NCI-H524 treated with DMSO at 0.1 percent for 48 hours (cell line): ENCODE measurements at regions not wholly inside any gene's neighbourhood (a gene's known extent, or its start where the extent isn't known, plus 50 kb on each side); places are given as distances from the start of the nearest gene placed in this dataset.
"Not testable (repeated sequence)": the region's sequence is repeated elsewhere in the genome, so short reads cannot be mapped to it uniquely, and the experiment has no call there.

Experiments used
- DNase-seq: peaks from one replicate; lab custom pipeline; 2025; lab: John Stamatoyannopoulos, UW

- no peak for DNase-seq
These were observed 54.9 kb upstream of the ZBTB18 start for GRCh38 chr1:243996223-243996622.

DNA sequence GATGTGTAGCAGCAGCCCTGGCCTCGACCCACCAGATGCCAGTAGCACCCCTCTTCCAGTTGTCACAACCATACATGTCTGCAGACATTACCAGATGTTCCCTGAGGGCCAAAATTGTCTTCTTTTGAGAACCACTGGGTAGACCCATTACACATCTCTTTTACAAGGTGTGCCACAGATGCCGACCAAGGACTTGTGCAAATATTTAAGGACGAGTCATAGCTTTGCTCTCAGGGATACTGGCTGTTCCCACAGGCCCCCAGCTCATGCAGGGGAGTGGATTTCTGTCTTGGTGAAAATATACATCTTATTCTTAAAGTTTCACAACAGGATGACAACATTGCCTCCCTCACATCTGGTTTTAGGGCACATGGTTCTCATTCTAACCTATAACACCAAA is 59.4 kb upstream of the ZBTB18 start:
- no peak for DNase-seq

DNA sequence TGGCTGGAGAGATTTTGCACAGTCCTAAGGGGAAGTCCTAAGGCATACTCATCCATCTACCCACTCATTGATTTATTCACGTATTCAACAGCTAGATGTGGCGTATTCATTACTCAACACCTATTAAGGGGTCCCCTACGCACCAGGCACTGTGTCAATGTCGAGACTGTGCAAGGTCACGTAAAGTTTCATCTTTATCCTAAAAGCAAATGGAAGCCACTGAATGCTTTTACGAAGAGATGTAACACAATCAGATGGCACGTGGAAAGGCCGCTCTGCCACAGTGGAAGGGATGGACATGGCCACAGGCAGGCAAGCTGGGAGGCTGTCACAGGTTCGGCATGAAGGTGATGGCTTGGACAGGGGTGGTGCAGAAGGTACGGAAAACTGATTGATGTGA is 66.3 kb upstream of the ZBTB18 start:
- DNase-seq: no peak

- DNase-seq: no peak
These were observed 68.5 kb upstream of the ZBTB18 start for GRCh38 chr1:243982447-243983018.

DNA sequence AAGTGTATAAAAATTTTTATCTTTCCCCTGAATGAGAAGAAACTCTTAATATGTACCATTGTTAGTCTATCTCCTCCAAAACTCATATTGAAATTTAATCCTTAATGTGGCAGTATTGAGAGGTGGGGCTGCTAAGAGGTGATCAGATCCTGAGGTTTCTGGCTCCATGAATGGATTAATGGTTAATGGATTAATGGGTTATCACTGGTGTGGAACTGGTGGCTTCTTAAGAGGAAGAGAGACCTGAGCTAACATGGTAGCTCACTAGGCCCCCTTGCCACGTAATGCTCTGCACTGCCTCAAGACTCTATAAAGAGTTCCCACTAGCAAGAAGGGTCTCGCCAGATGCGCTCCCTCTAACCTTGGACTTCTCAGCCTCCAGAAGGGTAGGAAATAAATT is 70.6 kb upstream of the ZBTB18 start:
- DNase-seq: no peak

GRCh38 chr1:243980071-243980470 is 71.0 kb upstream of the ZBTB18 start:
- no peak for DNase-seq

GRCh38 chr1:243979396-243979795 is 71.7 kb upstream of the ZBTB18 start:
- DNase-seq: no peak

GRCh38 chr1:243977094-243977493 is 74.0 kb upstream of the ZBTB18 start:
- DNase-seq: no peak

DNA sequence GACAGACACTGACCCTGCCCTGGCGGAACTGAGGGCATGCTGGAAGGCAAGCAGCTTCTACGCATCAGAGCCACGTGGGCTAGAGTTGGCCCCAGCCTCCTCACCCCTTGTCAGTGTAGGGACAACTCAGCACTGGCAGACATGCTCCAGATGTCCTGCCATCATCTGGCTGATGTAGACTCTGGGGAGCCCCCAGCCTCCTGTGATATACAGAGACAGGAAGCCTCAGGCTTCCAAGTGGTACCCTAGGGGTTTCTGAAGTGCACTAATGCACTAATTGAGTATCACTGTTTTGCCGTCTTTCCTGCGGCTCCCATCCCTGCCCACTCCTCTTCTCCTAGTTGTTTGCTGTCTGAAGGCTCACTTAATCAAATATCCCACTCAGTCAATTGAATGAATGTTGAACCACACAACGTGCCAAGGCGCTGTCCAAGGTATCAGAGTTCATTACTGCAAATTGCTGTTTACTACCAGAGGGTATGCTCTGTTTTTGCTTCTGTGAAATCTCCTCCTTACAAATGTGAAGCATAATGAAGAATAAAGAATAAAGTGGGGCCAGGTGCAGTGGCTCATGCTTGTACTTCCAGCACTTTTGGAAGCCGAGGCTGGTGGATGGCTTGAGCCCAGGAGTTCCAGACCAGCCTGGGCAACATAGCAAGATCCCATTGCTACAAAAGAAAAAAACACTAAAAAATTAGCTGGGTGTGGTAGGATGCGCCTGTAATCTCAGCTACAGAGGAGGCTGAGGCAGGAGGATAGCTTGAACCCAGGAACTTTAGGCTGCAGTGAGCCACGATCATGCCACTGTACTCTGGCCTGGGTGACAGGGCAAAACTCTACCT is 76.4 kb upstream of the ZBTB18 start:
- peak; percentile 24 for DNase-seq

- no peak for DNase-seq
These were observed 77.9 kb upstream of the ZBTB18 start for GRCh38 chr1:243973169-243973568.

- no peak for DNase-seq
These were observed 81.0 kb upstream of the ZBTB18 start for GRCh38 chr1:243970077-243970476.

GRCh38 chr1:243968413-243968812 is 82.7 kb upstream of the ZBTB18 start:
- no peak for DNase-seq

DNA sequence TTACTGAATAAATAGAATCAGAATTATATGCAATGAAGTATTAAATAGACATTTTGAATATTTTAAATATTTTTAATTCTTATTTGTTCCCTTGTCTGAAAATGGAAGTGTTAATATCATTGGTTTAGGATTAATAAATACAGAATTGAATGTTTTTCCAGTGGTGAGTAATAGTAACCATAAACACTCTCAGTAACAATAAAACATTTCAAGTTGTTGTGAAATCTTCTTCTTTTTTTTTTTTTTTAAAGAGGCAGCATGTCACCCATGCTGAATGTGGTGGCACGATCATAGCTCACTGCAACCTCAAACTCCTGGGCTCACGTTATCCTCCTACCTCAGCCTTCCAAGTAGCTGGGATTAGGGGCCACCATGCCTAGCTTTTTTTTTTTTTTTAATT is 86.2 kb upstream of the ZBTB18 start:
- DNase-seq: no peak

GRCh38 chr1:243963571-243963970 is 87.5 kb upstream of the ZBTB18 start:
- DNase-seq: no peak

- DNase-seq: no peak
These were observed 88.5 kb upstream of the ZBTB18 start for GRCh38 chr1:243962541-243962940.

GRCh38 chr1:243959998-243960397 is 91.1 kb upstream of the ZBTB18 start:
- peak; percentile 74 for DNase-seq

GRCh38 chr1:243957141-243957540 is 93.9 kb upstream of the ZBTB18 start:
- DNase-seq: no peak

DNA sequence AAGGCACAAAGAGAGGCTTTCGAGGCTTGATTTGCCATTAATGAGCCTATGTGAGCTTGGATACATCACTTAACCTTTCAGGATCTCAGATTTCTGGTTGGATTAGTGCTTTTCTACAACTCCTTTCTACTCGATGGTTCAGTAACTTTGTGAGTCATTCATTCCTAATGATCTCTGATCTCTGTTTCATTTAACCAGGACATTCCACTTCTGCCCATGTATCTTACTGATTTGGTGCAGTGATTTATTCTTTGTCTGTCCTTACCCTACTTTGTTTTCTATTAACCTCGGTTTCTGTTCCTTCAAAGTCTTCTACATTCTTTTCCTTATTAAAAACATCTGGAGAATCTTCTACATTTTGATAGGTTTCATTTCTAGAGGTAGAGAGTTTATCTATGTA is 94.6 kb upstream of the ZBTB18 start:
- no peak for DNase-seq

GRCh38 chr1:243951207-243951606 is 99.9 kb upstream of the ZBTB18 start:
- DNase-seq: not testable (repeated sequence)

DNA sequence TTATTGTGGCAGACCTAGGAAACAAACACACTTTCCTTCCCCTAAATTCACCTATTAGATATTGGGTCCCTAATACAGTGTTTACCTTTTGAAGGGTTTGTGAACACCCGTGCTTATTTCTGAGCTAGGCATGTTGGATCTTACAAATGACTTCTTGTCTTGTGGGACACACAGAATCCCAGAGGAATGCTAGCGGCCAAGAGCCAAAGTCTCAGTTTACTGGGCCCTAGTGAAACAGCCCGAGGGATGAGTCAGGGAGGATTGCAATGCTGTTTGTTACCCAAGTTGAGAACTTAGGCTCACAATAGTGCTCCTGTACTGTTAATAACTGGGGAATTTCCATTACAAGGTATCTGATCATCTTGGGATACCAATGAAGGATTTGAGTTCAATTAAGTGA is 100.1 kb upstream of the AKT3 start:
- no peak for DNase-seq

GRCh38 chr1:243946946-243947345 is 96.9 kb upstream of the AKT3 start:
- DNase-seq: no peak

DNA sequence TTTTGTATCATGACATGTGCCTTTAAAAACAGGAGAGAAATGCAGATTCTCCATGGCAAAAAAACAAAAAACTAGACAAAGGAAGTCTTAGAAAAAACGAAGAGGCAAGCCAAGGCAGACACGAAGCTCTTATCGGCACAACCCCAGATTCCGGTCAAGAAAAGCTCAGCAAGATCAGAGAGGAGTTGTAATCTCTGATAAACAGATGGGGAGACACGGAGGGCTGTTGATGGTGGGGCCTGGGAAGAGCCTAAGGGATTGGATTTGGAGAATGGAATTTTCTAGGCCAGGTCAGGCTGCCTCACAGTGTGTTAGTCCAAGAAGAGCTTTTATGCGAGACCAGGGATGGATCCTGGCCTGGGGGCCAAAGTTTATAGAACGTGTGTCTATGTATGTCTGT is 96.2 kb upstream of the AKT3 start:
- no peak for DNase-seq

- DNase-seq: no peak
These were observed 95.7 kb upstream of the AKT3 start for GRCh38 chr1:243945727-243946126.
